ENCODE measurements at regions not wholly inside any gene's neighbourhood (a gene's known extent, or its start where the extent isn't known, plus 50 kb on each side); places are given as distances from the start of the nearest gene placed in this dataset.

GRCh38 chr6:6399568-6399967 lies 79.1 kb upstream of the F13A1 start:
- TF ChIP-seq POLR2A (IDR thresholded peaks at IDR 0.05) (no peak), CTCF (IDR thresholded peaks at IDR 0.05) (no peak)
